NT2/D1 (cell line): ENCODE measurements at regions not wholly inside any gene's neighbourhood (a gene's known extent, or its start where the extent isn't known, plus 50 kb on each side); places are given as distances from the start of the nearest gene placed in this dataset.
"Not testable (repeated sequence)": the region's sequence is repeated elsewhere in the genome, so short reads cannot be mapped to it uniquely, and the experiment has no call there.

Experiments
- DNase-seq: peaks from one replicate; pipeline ENCODE4 v3.0.0-alpha.2; 2011; ENCODE audit warnings: low read depth, low spot score
- H3K27me3 ChIP-seq: 2 replicates; pipeline ENCODE4 v1.6.0; 2011; ENCODE audit warnings: mild to moderate bottlenecking; ENCODE audit not compliant: insufficient read length, insufficient read depth
- H3K36me3 ChIP-seq: 2 replicates; pipeline ENCODE4 v1.6.1; 2011; ENCODE audit warnings: mild to moderate bottlenecking, low read length, mixed read lengths; ENCODE audit not compliant: insufficient read depth, insufficient read length
- H3K4me1 ChIP-seq: 2 replicates; pipeline ENCODE4 v1.5.1; 2011; ENCODE audit not compliant: insufficient read depth, insufficient read length
- H3K4me3 ChIP-seq: 2 replicates; pipeline ENCODE4 v1.5.1; 2011; ENCODE audit warnings: low read depth; ENCODE audit not compliant: insufficient read length
- H3K9ac ChIP-seq: 2 replicates; pipeline ENCODE4 v1.6.0; 2011; ENCODE audit warnings: low read depth; ENCODE audit not compliant: insufficient read length
- H3K9me3 ChIP-seq: 2 replicates; pipeline ENCODE4 v1.5.1; 2011; ENCODE audit warnings: mild to moderate bottlenecking, low read length; ENCODE audit not compliant: insufficient read depth
- SUZ12 ChIP-seq: IDR thresholded peaks from 2 replicates; pipeline ENCODE4 v1.6.1; 2011; ENCODE audit not compliant: insufficient read length, insufficient read depth; ENCODE audit errors: extremely low read depth
- YY1 ChIP-seq: IDR thresholded peaks from 2 replicates; pipeline ENCODE4 v1.6.1; 2011; ENCODE audit not compliant: insufficient read length, insufficient read depth
- ZNF274 ChIP-seq: IDR thresholded peaks from 2 replicates; pipeline ENCODE4 v1.6.1; 2011; ENCODE audit warnings: mild to moderate bottlenecking, low read depth, low read length

DNA sequence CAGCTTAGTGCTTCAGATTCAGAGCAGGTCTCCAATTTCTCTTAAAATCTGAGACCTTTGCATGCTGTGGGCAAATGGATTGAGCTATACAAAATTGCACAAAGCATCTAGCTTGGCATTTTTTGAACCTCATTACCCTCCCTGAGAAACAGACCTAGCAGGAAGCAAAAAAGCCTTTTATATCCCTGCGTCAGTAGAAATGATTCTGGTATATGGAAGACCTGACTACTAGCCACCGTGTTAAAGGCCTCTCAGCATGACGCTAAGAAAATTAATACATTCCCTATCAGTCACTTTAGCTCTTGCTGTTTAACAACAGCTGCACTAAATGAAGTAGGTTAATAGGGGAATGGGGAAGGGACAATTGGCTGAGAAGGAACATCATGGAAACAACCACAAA is 110.7 kb upstream of the SMLR1 start:
- H3K4me1 ChIP-seq: no peaks in the 10 kb centered on the region
- H3K9me3 ChIP-seq: no peaks in the 10 kb centered on the region
- no peaks in the 10 kb centered on the region for H3K27me3 ChIP-seq
- H3K4me3 ChIP-seq: no peak overlapping the region
- H3K36me3 ChIP-seq: no peaks in the 10 kb centered on the region
- TF ChIP-seq YY1: no peak
- no peak for TF ChIP-seq ZNF274
- TF ChIP-seq SUZ12: no peak
- DNase-seq: no peak
- H3K9ac ChIP-seq: no peak overlapping the region

DNA sequence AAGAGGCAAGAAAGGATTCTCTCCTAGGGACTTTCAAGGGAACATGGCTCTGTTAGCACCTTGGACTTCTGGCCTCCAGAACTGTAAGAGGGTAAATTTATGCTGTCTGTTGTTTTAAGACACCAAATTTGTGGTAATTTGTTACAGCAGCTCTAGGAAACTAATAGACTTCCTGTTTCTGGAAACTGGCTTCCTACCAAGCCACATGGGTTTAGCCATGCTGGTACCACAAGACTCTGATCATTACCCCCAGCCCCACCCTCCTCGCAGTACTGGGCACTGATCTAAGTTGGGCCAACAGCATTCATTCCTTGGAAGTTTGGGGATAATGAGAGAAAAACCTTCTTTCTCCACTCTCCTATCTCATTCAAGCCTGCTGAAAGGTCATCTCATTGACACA is 109.5 kb upstream of the SMLR1 start:
- DNase-seq: no peak
- H3K36me3 ChIP-seq: no peaks in the 10 kb centered on the region
- H3K9me3 ChIP-seq: no peaks in the 10 kb centered on the region
- no peak overlapping the region for H3K4me3 ChIP-seq
- H3K4me1 ChIP-seq: no peaks in the 10 kb centered on the region
- H3K9ac ChIP-seq: no peak overlapping the region
- no peaks in the 10 kb centered on the region for H3K27me3 ChIP-seq
- TF ChIP-seq YY1 (no peak), ZNF274 (no peak), SUZ12 (no peak)

DNA sequence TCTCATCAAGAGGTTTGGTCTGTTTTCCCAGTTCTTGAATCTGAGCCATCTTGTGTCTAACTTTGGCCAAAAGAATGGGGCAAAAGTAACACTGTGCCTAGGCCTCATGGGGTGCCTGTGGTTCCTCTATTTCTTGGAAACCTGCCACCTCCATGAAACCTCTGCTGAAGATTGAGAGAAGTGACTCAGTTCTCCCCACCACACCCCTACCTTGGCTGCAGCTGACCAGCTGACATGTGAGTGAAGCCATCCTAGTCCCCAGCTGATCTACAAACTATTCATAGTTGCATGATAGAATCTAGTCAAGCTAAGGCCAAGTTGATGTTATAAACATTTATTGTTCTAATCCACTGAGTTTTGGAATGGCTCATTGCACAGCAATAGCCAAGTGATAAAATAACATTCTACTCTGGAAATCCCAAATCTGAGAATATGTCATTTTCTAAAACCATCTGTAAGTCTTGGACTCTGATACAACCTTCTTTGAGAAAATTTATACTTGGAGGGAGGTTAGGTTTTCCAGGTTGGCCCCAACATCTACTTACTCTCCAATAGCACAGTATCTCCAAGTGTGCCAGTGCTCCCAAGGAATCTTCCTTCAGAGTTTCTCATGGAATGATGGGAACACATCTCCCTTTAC is 107.0 kb upstream of the SMLR1 start:
- no peaks in the 10 kb centered on the region for H3K4me1 ChIP-seq
- no peak for DNase-seq
- no peak for TF ChIP-seq SUZ12
- TF ChIP-seq ZNF274: no peak
- TF ChIP-seq YY1: no peak

DNA sequence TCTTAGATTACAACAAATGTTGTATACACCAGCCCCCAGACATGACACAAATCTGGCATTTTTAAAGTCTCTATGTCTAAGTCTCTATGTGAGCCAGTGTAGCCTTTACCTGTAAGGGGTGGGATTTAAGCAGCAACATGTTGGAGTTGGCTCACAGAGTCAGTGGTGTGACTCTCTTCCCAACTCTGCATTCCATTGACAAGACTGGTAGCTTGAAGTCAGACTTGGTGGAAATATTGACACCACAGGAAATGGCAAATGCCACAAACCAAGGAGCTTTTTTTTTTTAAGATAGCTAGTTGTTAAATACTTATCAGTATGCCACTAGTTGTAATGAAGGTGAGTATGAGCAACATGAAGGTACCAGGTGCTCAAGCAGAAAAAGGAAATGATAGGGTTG is 103.1 kb upstream of the SMLR1 start:
- no peak for DNase-seq
- H3K4me3 ChIP-seq: no peak overlapping the region
- no peaks in the 10 kb centered on the region for H3K9me3 ChIP-seq
- H3K27me3 ChIP-seq: no peaks in the 10 kb centered on the region
- H3K4me1 ChIP-seq: no peaks in the 10 kb centered on the region
- TF ChIP-seq SUZ12 (no peak), ZNF274 (no peak), YY1 (no peak)
- H3K9ac ChIP-seq: no peak overlapping the region
- no peaks in the 10 kb centered on the region for H3K36me3 ChIP-seq

More for the DNA sequence above, 107.0 kb upstream of the SMLR1 start:
- Histone ChIP-seq H3K27me3 (no peaks in the 10 kb centered on the region), H3K36me3 (no peaks in the 10 kb centered on the region), H3K9me3 (no peaks in the 10 kb centered on the region), H3K9ac (no peak overlapping the region), H3K4me3 (no peak overlapping the region)

DNA sequence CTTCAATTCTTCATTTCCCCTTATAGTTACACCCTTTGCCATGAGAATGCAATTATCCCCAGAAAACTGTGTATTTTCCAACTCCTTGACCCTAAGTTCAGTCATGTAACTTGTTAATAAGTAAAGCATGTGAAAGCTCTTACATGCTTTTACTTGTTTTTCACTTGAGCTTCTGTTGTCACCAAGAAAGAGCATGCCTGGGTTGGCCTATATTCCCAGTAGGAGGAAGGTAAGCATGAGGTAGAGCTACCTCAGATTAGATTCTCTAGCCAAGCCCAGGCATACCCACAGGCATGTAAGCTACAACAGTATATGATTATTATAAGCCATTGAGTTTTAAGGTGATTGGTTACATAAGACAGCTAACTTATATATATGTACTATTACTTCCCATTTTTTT is 101.7 kb upstream of the SMLR1 start:
- H3K9ac ChIP-seq: no peak overlapping the region
- TF ChIP-seq ZNF274: no peak
- no peak for TF ChIP-seq YY1
- no peak for TF ChIP-seq SUZ12
- no peaks in the 10 kb centered on the region for H3K27me3 ChIP-seq
- H3K9me3 ChIP-seq: no peaks in the 10 kb centered on the region
- no peak overlapping the region for H3K4me3 ChIP-seq
- no peak for DNase-seq
- H3K36me3 ChIP-seq: no peaks in the 10 kb centered on the region
- H3K4me1 ChIP-seq: no peaks in the 10 kb centered on the region

DNA sequence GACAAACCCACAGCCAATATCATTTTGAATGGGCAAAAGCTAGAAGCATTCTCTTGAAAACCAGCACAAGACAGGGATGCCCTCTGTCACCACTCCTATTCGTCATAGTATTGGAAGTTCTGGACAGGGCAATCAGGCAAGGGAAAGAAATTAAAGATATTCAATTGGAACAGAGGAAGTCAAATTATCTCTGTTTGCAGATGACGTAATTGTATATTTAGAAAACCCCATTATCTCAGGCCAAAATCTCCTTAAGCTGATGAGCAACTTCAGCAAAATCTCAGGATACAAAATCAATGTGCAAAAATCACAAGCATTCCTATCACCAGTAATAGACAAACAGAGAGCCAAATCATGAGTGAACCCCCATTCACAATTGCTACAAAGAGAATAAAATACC is 99.1 kb upstream of the SMLR1 start:
- not testable (repeated sequence) for H3K36me3 ChIP-seq, H3K4me1 ChIP-seq, H3K9ac ChIP-seq, DNase-seq, H3K4me3 ChIP-seq, H3K9me3 ChIP-seq, H3K27me3 ChIP-seq

DNA sequence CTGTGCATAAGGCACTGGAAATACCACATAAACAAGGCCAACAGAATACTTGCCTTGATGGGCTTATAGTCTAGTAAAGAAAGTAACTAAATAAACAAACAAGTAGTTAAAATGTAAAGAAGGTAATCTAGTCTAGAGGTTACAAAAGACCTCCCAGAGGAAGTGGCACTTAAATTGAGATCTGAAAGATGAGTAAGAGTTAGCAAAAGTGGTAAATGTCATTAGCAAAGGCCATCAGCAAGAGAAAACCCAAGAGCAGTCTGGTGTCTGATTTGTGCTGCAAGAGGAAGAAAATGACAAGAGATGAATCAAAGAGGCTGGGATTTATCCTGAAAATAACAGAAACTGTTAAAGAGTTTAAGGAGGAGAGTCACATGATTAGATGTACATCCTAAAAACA is 96.6 kb upstream of the SMLR1 start:
- Histone ChIP-seq H3K4me1 (no peaks in the 10 kb centered on the region), H3K36me3 (no peaks in the 10 kb centered on the region), H3K9me3 (no peaks in the 10 kb centered on the region), H3K4me3 (no peak overlapping the region), H3K27me3 (no peaks in the 10 kb centered on the region), H3K9ac (no peak overlapping the region)
- no peak for DNase-seq
- no peak for TF ChIP-seq YY1
- TF ChIP-seq ZNF274: no peak

DNA sequence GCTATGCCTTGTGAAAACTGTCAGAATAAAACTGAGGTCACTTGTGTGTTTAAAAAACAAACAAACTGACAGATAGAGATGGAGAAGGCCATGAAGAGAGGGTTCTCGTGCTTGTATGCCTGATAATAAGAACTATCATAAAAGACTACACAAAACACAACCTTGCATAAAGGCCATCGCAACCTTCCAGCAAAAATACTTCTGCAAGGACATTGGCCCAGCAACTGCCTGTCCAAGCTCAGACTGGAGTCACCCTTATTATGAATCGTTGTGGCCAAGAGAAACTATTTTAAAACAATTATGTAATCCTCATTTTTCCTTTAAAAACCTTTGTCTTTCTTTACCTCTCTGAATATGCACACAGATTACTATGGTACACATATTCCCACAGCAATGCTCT is 93.0 kb upstream of the SMLR1 start:
- H3K4me1 ChIP-seq: no peaks in the 10 kb centered on the region
- no peak overlapping the region for H3K9ac ChIP-seq
- no peak for DNase-seq
- H3K36me3 ChIP-seq: no peaks in the 10 kb centered on the region
- H3K9me3 ChIP-seq: no peaks in the 10 kb centered on the region
- TF ChIP-seq ZNF274: no peak
- no peak for TF ChIP-seq SUZ12
- no peak for TF ChIP-seq YY1
- H3K4me3 ChIP-seq: no peak overlapping the region
- no peaks in the 10 kb centered on the region for H3K27me3 ChIP-seq
